ENCODE measurements at regions not wholly inside any gene's neighbourhood (a gene's known extent, or its start where the extent isn't known, plus 50 kb on each side); places are given as distances from the start of the nearest gene placed in this dataset.

GRCh38 chr7:155980841-155981240 is 168.6 kb upstream of the SHH start:
- Histone ChIP-seq H3K27ac (no peak overlapping the region), H3K36me3 (no peaks in the 10 kb centered on the region), H3K9me3 (no peaks in the 10 kb centered on the region), H3K4me1 (no peaks in the 10 kb centered on the region), H3K4me3 (no peak overlapping the region), H3K27me3 (ENCODE audit: low read depth) (no peaks in the 10 kb centered on the region)
- DNase-seq (no peak), ATAC-seq (peak in 1 of 2 donors; percentile 22)
- intact Hi-C loops (cut with DNase I) = no loop called here
- no peak for TF ChIP-seq CTCF (IDR thresholded peaks at IDR 0.05)

GRCh38 chr7:155979994-155980393 is 167.7 kb upstream of the SHH start:
- DNase-seq = no peak

GRCh38 chr7:155979566-155979965 is 167.3 kb upstream of the SHH start:
- Histone ChIP-seq H3K27ac (no peak overlapping the region), H3K9me3 (no peaks in the 10 kb centered on the region), H3K36me3 (no peaks in the 10 kb centered on the region), H3K27me3 (ENCODE audit: low read depth) (no peaks in the 10 kb centered on the region), H3K4me1 (no peaks in the 10 kb centered on the region), H3K4me3 (no peak overlapping the region)
- TF ChIP-seq CTCF (IDR thresholded peaks at IDR 0.05) = no peak
- DNase-seq (no peak), ATAC-seq (no peak)
- intact Hi-C loops (cut with DNase I) = no loop called here

More at GRCh38 chr7:155979994-155980393, 167.7 kb upstream of the SHH start:
- Histone ChIP-seq H3K9me3 (no peaks in the 10 kb centered on the region), H3K27me3 (ENCODE audit: low read depth) (no peaks in the 10 kb centered on the region), H3K4me3 (no peak overlapping the region), H3K4me1 (no peaks in the 10 kb centered on the region), H3K36me3 (no peaks in the 10 kb centered on the region), H3K27ac (no peak overlapping the region)
- TF ChIP-seq CTCF (IDR thresholded peaks at IDR 0.05) = no peak
- ATAC-seq = no peak
- intact Hi-C loops (cut with DNase I) = no loop called here

- Histone ChIP-seq H3K4me1 (no peaks in the 10 kb centered on the region), H3K27me3 (ENCODE audit: low read depth) (peaks cover 6% of the 10 kb centered on the region), H3K4me3 (no peak overlapping the region), H3K27ac (no peak overlapping the region), H3K9me3 (no peaks in the 10 kb centered on the region), H3K36me3 (no peaks in the 10 kb centered on the region)
- ATAC-seq = no peak
- TF ChIP-seq CTCF (IDR thresholded peaks at IDR 0.05) = no peak
- intact Hi-C loops (cut with DNase I) = no loop called here
- no peak for DNase-seq
These were observed 163.2 kb upstream of the SHH start for GRCh38 chr7:155975490-155975889.

GRCh38 chr7:155974186-155974897 is 162.1 kb upstream of the SHH start:
- H3K27me3 ChIP-seq (ENCODE audit: low read depth) = peaks cover 6% of the 10 kb centered on the region
- H3K4me1 ChIP-seq = no peaks in the 10 kb centered on the region
- DNase-seq (no peak), ATAC-seq (peak in 1 of 2 donors; percentile 33)
- H3K36me3 ChIP-seq = no peaks in the 10 kb centered on the region
- no peak overlapping the region for H3K4me3 ChIP-seq
- TF ChIP-seq CTCF (IDR thresholded peaks at IDR 0.05) = no peak
- no peak overlapping the region for H3K27ac ChIP-seq
- intact Hi-C loops (cut with DNase I) = no loop called here
- H3K9me3 ChIP-seq = no peaks in the 10 kb centered on the region

Data from lower lobe of right lung (tissue), 2 donors.